Endodermal cell (in vitro differentiated cells): ENCODE measurements at regions not wholly inside any gene's neighbourhood (a gene's known extent, or its start where the extent isn't known, plus 50 kb on each side); places are given as distances from the start of the nearest gene placed in this dataset.

Source experiments
- DNase-seq: peaks from one replicate; pipeline ENCODE4 v3.0.0-alpha.2; 2017
- H3K27ac ChIP-seq: 2 replicates; pipeline ENCODE4 v1.5.1; 2013; ENCODE audit warnings: mild to moderate bottlenecking, low read depth, low read length, moderate library complexity
- H3K27me3 ChIP-seq: 2 replicates; pipeline ENCODE4 v1.6.1; 2013; ENCODE audit warnings: mild to moderate bottlenecking, low read length, moderate library complexity; ENCODE audit not compliant: insufficient read depth, control insufficient read depth, poor library complexity, severe bottlenecking
- H3K36me3 ChIP-seq: 2 replicates; pipeline ENCODE4 v1.7.0; 2013; ENCODE audit warnings: mild to moderate bottlenecking, low read length, moderate library complexity; ENCODE audit not compliant: control insufficient read depth, insufficient read depth
- H3K4me1 ChIP-seq: one replicate; pipeline ENCODE4 v1.7.0; 2013; ENCODE audit warnings: low read length; ENCODE audit not compliant: control insufficient read depth, insufficient read depth
- H3K4me3 ChIP-seq: 2 replicates; pipeline ENCODE4 v1.5.1; 2013; ENCODE audit warnings: mild to moderate bottlenecking, low read length, moderate library complexity
- H3K9ac ChIP-seq: 2 replicates; pipeline ENCODE4 v1.6.1; 2013; ENCODE audit warnings: mild to moderate bottlenecking, low read length, moderate library complexity; ENCODE audit not compliant: poor library complexity, severe bottlenecking; ENCODE audit errors: extremely low read depth
- H3K9me3 ChIP-seq: 2 replicates; pipeline ENCODE4 v1.6.1; 2013; ENCODE audit warnings: mild to moderate bottlenecking, low read length, moderate library complexity; ENCODE audit not compliant: control insufficient read depth
- H3K27ac Mint-ChIP-seq: 2 replicates; pipeline ENCODE4 v1.8.0; 2020; ENCODE audit warnings: mixed read lengths
- H3K27me3 Mint-ChIP-seq: 2 replicates; pipeline ENCODE4 v1.8.0; 2021; ENCODE audit warnings: mild to moderate bottlenecking, mixed read lengths; ENCODE audit not compliant: insufficient read depth
- H3K36me3 Mint-ChIP-seq: 2 replicates; pipeline ENCODE4 v1.8.0; 2020; ENCODE audit warnings: low read depth, mixed read lengths
- H3K4me1 Mint-ChIP-seq: 2 replicates; pipeline ENCODE4 v1.8.0; 2020; ENCODE audit warnings: mixed read lengths
- H3K4me3 Mint-ChIP-seq: 2 replicates; pipeline ENCODE4 v1.8.0; 2020; ENCODE audit warnings: mild to moderate bottlenecking, moderate library complexity, mixed read lengths
- H3K9me3 Mint-ChIP-seq: 2 replicates; pipeline ENCODE4 v1.8.0; 2020; ENCODE audit warnings: mild to moderate bottlenecking, mixed read lengths
- CTCF ChIP-seq: fragments of 200-600 bp; sonication (generic); conservative IDR thresholded peaks from 2 replicates; pipeline ENCODE4 v1.5.0; 2021; ENCODE audit warnings: antibody characterized with exemption, mild to moderate bottlenecking
- WGBS, 2 experiments: methylation state at CpG; one replicate each; pipeline versions ENCODE4 v1.1.5 to v1.1.7; 2013; ENCODE audit warnings: missing lambda C conversion rate in 2 of 2, mixed read lengths in 1 of 2; ENCODE audit not compliant: insufficient coverage in 1 of 2, insufficient read length in 1 of 2; 5-methylcytosine and 5-hydroxymethylcytosine counted together

GRCh38 chr15:96029172-96029571 is 301.3 kb upstream of the NR2F2 start:
- Mint-ChIP-seq H3K27ac (no peak overlapping the region), H3K4me1 (peaks cover 3% of the 10 kb centered on the region), H3K4me3 (no peak overlapping the region), H3K9me3 (no peaks in the 10 kb centered on the region), H3K27me3 (peaks cover 17% of the 10 kb centered on the region), H3K36me3 (no peaks in the 10 kb centered on the region)
- Histone ChIP-seq H3K9me3 (no peaks in the 10 kb centered on the region), H3K4me3 (no peak overlapping the region), H3K27ac (no peak overlapping the region), H3K9ac (no peak overlapping the region), H3K4me1 (no peaks in the 10 kb centered on the region), H3K27me3 (no peaks in the 10 kb centered on the region), H3K36me3 (no peaks in the 10 kb centered on the region)
- no peak for TF ChIP-seq CTCF
- DNase-seq: no peak

GRCh38 chr15:96031426-96032110 is 298.9 kb upstream of the NR2F2 start:
- H3K27ac ChIP-seq: no peak overlapping the region
- H3K36me3 Mint-ChIP-seq: no peaks in the 10 kb centered on the region
- no peaks in the 10 kb centered on the region for H3K4me1 ChIP-seq
- no peak overlapping the region for H3K27ac Mint-ChIP-seq
- WGBS, 2 experiments: 90 to 97% methylated on average over 5 of the region's 5 CpGs
- peaks cover 32% of the 10 kb centered on the region for H3K27me3 Mint-ChIP-seq
- no peaks in the 10 kb centered on the region for H3K9me3 Mint-ChIP-seq
- H3K4me1 Mint-ChIP-seq: peaks cover 5% of the 10 kb centered on the region
- H3K27me3 ChIP-seq: no peaks in the 10 kb centered on the region
- no peak overlapping the region for H3K4me3 ChIP-seq
- H3K9me3 ChIP-seq: no peaks in the 10 kb centered on the region
- H3K4me3 Mint-ChIP-seq: no peak overlapping the region
- H3K9ac ChIP-seq: no peak overlapping the region
- no peak for DNase-seq
- no peaks in the 10 kb centered on the region for H3K36me3 ChIP-seq
- TF ChIP-seq CTCF: no peak

GRCh38 chr15:96035091-96035490 is 295.4 kb upstream of the NR2F2 start:
- Histone ChIP-seq H3K9me3 (no peaks in the 10 kb centered on the region), H3K27me3 (no peaks in the 10 kb centered on the region), H3K36me3 (no peaks in the 10 kb centered on the region), H3K27ac (no peak overlapping the region), H3K4me1 (peaks cover 4% of the 10 kb centered on the region), H3K9ac (no peak overlapping the region), H3K4me3 (no peak overlapping the region)
- no peak for TF ChIP-seq CTCF
- Mint-ChIP-seq H3K27me3 (peaks cover 41% of the 10 kb centered on the region), H3K36me3 (no peaks in the 10 kb centered on the region), H3K27ac (no peak overlapping the region), H3K4me3 (no peak overlapping the region), H3K9me3 (no peaks in the 10 kb centered on the region), H3K4me1 (peaks cover 12% of the 10 kb centered on the region)
- DNase-seq: no peak
- WGBS, 2 experiments: 92 to 93% methylated on average over 2 to 4 of the region's 4 CpGs
